AG20443 (cell line): ENCODE measurements at regions not wholly inside any gene's neighbourhood (a gene's known extent, or its start where the extent isn't known, plus 50 kb on each side); places are given as distances from the start of the nearest gene placed in this dataset.

Source experiments
- DNase-seq: peaks from one replicate; pipeline ENCODE4 v3.0.0; 2012; ENCODE audit warnings: low spot score, mixed read lengths

GRCh38 chr4:81776794-81777193, 305.1 kb upstream of the RASGEF1B start:
- DNase-seq, result no peak

GRCh38 chr4:81773557-81773956, 301.9 kb upstream of the RASGEF1B start:
- no peak for DNase-seq

- DNase-seq, result no peak
These were observed 300.0 kb upstream of the RASGEF1B start for GRCh38 chr4:81771721-81772120.

- no peak for DNase-seq
These were observed 297.5 kb upstream of the RASGEF1B start for GRCh38 chr4:81769244-81769643.

- DNase-seq, result no peak
These were observed 287.0 kb upstream of the RASGEF1B start for GRCh38 chr4:81758574-81759264.

GRCh38 chr4:81757691-81758090, 286.0 kb upstream of the RASGEF1B start:
- no peak for DNase-seq

- DNase-seq, result no peak
These were observed 285.3 kb upstream of the RASGEF1B start for GRCh38 chr4:81756973-81757372.

GRCh38 chr4:81756042-81756441, 284.3 kb upstream of the RASGEF1B start:
- DNase-seq, result no peak

GRCh38 chr4:81754169-81754568, 282.5 kb upstream of the RASGEF1B start:
- no peak for DNase-seq

GRCh38 chr4:81751531-81752289, 280.0 kb upstream of the RASGEF1B start:
- no peak for DNase-seq

- no peak for DNase-seq
These were observed 275.7 kb upstream of the RASGEF1B start for GRCh38 chr4:81747242-81747930.

GRCh38 chr4:81746773-81747172, 275.1 kb upstream of the RASGEF1B start:
- DNase-seq, result no peak

GRCh38 chr4:81746071-81746470, 274.4 kb upstream of the RASGEF1B start:
- no peak for DNase-seq

GRCh38 chr4:81745050-81745449, 273.3 kb upstream of the RASGEF1B start:
- no peak for DNase-seq

GRCh38 chr4:81743731-81744435, 272.2 kb upstream of the RASGEF1B start:
- DNase-seq, result no peak

- no peak for DNase-seq
These were observed 268.8 kb upstream of the RASGEF1B start for GRCh38 chr4:81740487-81740886.

- DNase-seq, result no peak
These were observed 267.2 kb upstream of the RASGEF1B start for GRCh38 chr4:81738891-81739290.

- no peak for DNase-seq
These were observed 266.3 kb upstream of the RASGEF1B start for GRCh38 chr4:81737865-81738559.

- no peak for DNase-seq
These were observed 264.6 kb upstream of the RASGEF1B start for GRCh38 chr4:81736324-81736723.

- no peak for DNase-seq
These were observed 261.3 kb upstream of the RASGEF1B start for GRCh38 chr4:81732980-81733379.

- DNase-seq, result no peak
These were observed 253.2 kb upstream of the RASGEF1B start for GRCh38 chr4:81724925-81725329.
